Peyer's patch (tissue), 4 donors: ENCODE measurements at regions not wholly inside any gene's neighbourhood (a gene's known extent, or its start where the extent isn't known, plus 50 kb on each side); places are given as distances from the start of the nearest gene placed in this dataset.

Experiments
- POLR2A ChIP-seq, 2 donors: fragments of 450-650 bp; IDR thresholded peaks; one replicate each; pipeline ENCODE4 v1.5.1; 2017; ENCODE audit warnings: antibody characterized with exemption in 2 of 2, mild to moderate bottlenecking in 2 of 2, moderate library complexity in 2 of 2
- TF ChIP-seq, protein P1 (sequence below), 6 experiments: fragments of 450-650 bp in 4 of 6; fragments of 200-600 bp in 2 of 6; sonication (generic) in 1 of 6; IDR thresholded peaks; one replicate each; pipeline ENCODE4 v1.5.1; 2017 to 2019; ENCODE audit warnings: antibody characterized with exemption in 6 of 6, mild to moderate bottlenecking in 3 of 6, moderate library complexity in 1 of 6

DNA sequence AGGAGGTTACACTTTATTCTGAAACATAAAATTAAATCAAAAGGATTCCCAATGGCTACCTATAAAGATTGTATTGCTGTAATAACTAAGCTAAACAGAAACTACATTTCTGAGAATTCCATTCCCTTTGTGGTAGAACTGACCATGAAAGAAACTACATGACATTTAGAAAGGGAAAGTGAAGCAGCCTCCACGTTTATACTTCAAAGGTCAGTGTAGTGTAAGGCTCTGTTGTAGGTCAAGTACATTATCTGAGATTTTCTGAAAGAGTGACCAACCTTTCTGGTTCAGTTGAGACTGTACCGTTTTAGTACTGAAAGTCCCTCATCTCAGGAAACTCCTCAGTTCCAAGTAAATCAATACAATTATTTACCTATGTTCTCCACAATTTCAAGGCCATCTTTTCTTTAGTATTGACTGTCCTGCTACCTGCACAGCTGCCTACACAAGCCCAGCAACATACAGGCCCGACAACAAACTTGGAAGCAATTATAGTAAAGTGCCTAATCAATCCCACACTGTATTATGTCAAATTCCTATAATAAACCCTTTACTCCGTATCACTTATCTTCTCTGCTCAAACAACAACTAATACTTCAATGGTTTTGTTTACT is 343.0 kb downstream of the PLOD2 start:
- TF ChIP-seq POLR2A (IDR thresholded peaks at IDR 0.05): no peak
- TF ChIP-seq, protein P1, sequence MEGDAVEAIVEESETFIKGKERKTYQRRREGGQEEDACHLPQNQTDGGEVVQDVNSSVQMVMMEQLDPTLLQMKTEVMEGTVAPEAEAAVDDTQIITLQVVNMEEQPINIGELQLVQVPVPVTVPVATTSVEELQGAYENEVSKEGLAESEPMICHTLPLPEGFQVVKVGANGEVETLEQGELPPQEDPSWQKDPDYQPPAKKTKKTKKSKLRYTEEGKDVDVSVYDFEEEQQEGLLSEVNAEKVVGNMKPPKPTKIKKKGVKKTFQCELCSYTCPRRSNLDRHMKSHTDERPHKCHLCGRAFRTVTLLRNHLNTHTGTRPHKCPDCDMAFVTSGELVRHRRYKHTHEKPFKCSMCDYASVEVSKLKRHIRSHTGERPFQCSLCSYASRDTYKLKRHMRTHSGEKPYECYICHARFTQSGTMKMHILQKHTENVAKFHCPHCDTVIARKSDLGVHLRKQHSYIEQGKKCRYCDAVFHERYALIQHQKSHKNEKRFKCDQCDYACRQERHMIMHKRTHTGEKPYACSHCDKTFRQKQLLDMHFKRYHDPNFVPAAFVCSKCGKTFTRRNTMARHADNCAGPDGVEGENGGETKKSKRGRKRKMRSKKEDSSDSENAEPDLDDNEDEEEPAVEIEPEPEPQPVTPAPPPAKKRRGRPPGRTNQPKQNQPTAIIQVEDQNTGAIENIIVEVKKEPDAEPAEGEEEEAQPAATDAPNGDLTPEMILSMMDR (IDR thresholded peaks at IDR 0.05): no peak
